Testis (tissue), 2 donors: ENCODE measurements at regions not wholly inside any gene's neighbourhood (a gene's known extent, or its start where the extent isn't known, plus 50 kb on each side); places are given as distances from the start of the nearest gene placed in this dataset.
"Not testable (repeated sequence)": the region's sequence is repeated elsewhere in the genome, so short reads cannot be mapped to it uniquely, and the experiment has no call there.

Source experiments
- DNase-seq: peaks from one replicate; pipeline ENCODE4 v3.0.0-alpha.2; 2019
- H3K27ac ChIP-seq, 2 donors: fragments of 200-600 bp; sonication (generic); one replicate each; pipeline ENCODE4 v1.5.1; 2019
- H3K27me3 ChIP-seq: fragments of 200-600 bp; sonication (generic); one replicate; pipeline ENCODE4 v1.5.1; 2019
- H3K36me3 ChIP-seq: fragments of 200-600 bp; sonication (generic); one replicate; pipeline ENCODE4 v1.5.1; 2017; ENCODE audit warnings: low read depth; ENCODE audit errors: missing control alignments
- H3K4me1 ChIP-seq: fragments of 200-600 bp; sonication (generic); one replicate; pipeline ENCODE4 v1.5.1; 2019
- H3K4me3 ChIP-seq, 2 donors: fragments of 200-600 bp; sonication (generic); one replicate each; pipeline ENCODE4 v1.5.1; 2017 to 2019
- H3K9me3 ChIP-seq: fragments of 200-600 bp; sonication (generic); one replicate; pipeline ENCODE4 v1.5.1; 2017
- POLR2A ChIP-seq: fragments of 450-650 bp; IDR thresholded peaks from one replicate; pipeline ENCODE4 v1.6.1; 2017; ENCODE audit warnings: antibody characterized with exemption, mild to moderate bottlenecking, moderate library complexity
- WGBS, 2 donors: methylation state at CpG; one replicate each; pipeline ENCODE4 v1.1.5; 2018; 5-methylcytosine and 5-hydroxymethylcytosine counted together
- intact Hi-C: fragments of 100-400 bp; cut with DNase I; formaldehyde crosslinking; loops from one replicate; pipeline ENCODE4 v1.15.1; 2023; ENCODE audit warnings: low total_unique reads
- TF ChIP-seq, protein P1 (sequence below), 3 experiments: fragments of 450-650 bp in 2 of 3; fragments of 200-600 bp in 1 of 3; sonication (generic) in 1 of 3; IDR thresholded peaks; one replicate each; pipeline ENCODE4 v1.5.1; 2016 to 2019; ENCODE audit warnings: antibody characterized with exemption in 3 of 3, mild to moderate bottlenecking in 2 of 3, moderate library complexity in 1 of 3

DNA sequence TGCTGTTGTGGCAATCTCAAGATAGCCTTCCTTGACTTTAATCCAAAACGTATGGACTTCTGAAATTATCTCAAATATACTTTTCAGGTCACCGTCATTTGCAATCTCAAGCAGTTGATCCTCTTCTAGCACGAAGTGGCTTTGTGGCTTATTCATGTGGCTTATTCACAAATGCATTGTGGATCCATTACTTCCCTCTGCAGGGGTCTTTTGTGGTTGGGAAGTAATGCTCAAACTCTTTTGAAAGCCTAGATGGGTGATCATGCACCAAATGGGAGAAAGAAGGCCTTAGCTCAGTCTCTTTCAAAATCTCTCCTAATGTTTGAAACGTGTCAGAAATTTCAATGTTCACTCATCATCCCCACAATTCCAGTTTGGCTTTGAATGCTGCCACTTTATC, 597.2 kb upstream of the CDH10 start:
- TF ChIP-seq, protein P1, sequence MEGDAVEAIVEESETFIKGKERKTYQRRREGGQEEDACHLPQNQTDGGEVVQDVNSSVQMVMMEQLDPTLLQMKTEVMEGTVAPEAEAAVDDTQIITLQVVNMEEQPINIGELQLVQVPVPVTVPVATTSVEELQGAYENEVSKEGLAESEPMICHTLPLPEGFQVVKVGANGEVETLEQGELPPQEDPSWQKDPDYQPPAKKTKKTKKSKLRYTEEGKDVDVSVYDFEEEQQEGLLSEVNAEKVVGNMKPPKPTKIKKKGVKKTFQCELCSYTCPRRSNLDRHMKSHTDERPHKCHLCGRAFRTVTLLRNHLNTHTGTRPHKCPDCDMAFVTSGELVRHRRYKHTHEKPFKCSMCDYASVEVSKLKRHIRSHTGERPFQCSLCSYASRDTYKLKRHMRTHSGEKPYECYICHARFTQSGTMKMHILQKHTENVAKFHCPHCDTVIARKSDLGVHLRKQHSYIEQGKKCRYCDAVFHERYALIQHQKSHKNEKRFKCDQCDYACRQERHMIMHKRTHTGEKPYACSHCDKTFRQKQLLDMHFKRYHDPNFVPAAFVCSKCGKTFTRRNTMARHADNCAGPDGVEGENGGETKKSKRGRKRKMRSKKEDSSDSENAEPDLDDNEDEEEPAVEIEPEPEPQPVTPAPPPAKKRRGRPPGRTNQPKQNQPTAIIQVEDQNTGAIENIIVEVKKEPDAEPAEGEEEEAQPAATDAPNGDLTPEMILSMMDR (IDR thresholded peaks at IDR 0.05): no peak
- TF ChIP-seq POLR2A: no peak
- Histone ChIP-seq H3K36me3 (no peaks in the 10 kb centered on the region), H3K27me3 (no peaks in the 10 kb centered on the region), H3K9me3 (no peaks in the 10 kb centered on the region), H3K27ac (no peak overlapping the region), H3K4me3 (no peak overlapping the region), H3K4me1 (no peaks in the 10 kb centered on the region)
- 69 to 75% methylated on average over 4 of the region's 4 CpGs for WGBS, 2 donors
- intact Hi-C loops: no loop called here
- no peak for DNase-seq

DNA sequence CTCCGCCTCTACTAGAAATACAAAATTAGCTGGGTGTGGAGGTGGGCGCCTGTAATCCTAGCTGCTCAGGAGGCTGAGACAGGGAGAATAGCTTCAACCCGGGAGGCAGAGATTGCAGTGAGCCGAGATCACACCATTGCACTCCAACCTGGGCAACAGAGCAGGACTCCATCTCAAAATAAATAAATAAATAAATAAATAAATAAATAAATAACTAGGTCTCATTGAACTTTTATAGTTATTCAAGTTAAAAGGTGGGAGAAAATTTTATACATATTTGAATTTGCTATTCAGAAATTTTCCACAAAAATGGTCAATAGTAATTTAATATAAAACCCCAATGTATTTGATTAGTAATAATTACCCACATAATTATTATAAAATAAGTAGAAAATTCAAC, 593.9 kb upstream of the CDH10 start:
- DNase-seq, H3K36me3 ChIP-seq, H3K27me3 ChIP-seq, H3K9me3 ChIP-seq, H3K27ac ChIP-seq, H3K4me3 ChIP-seq, intact Hi-C loops, H3K4me1 ChIP-seq: not testable (repeated sequence)
- 90 to 92% methylated on average over 4 of the region's 4 CpGs for WGBS, 2 donors

DNA sequence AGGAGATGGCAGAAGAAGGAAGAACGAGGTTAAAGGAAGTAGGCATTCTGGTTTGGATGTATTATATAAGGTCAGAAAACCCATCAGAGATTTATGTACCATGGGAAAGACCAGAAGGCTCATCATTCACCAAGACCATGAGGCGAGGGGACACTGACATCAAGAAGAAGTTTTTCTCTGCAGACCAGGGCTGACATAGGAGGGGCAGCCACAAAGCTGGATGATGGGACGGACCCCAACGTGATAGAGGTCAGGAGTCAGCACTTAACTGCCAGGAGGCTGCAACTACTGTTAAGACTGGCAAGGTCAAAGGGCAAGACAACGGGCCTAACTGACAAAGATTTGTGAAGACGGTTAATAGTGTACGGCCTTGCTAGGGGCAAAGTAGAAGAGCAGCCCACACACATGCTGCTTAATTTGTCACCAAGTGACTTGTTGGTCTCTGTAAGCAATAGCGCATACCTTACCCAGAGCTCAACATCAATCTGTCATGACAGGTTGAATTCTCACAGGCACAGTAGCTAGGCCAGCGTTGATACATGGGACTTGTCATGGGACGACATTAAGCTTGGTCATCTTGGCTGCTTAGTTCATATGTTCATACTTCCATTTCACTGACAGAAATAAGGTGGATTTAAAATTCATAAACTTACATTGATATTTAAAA, 579.7 kb upstream of the CDH10 start:
- intact Hi-C loops: no loop called here

DNA sequence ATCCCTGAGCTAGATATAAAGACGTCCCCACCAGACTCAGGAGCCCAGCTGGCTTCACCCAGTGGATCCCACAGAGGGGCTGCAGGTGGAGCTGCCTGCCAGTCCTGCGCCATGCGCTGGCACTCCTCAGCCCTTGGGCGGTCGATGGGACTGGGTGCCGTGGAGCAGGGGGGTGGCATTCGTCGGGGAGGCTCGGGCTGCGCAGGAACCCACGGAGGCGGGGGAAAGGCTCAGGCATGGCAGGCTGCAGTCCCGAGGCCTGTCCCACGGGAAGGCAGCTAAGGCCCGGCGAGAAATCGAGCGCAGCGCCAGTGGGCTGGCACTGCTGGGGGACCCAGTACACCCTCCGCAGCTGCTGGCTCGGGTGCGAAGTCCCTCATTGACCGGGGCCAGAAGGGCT, 555.1 kb upstream of the CDH10 start:
- 79% methylated on average over 23 of the region's 23 CpGs; no CpG with 5 or more reads in 1 of the 2 donors for WGBS, 2 donors
- DNase-seq, H3K9me3 ChIP-seq, H3K36me3 ChIP-seq, H3K4me1 ChIP-seq, H3K27ac ChIP-seq, intact Hi-C loops, H3K27me3 ChIP-seq: not testable (repeated sequence)
- H3K4me3 ChIP-seq: peak overlapping the region; percentile 4 to 13

More for the DNA sequence above, 579.7 kb upstream of the CDH10 start:
- DNase-seq: no peak
- H3K27ac ChIP-seq: no peak overlapping the region
- no peaks in the 10 kb centered on the region for H3K9me3 ChIP-seq
- H3K27me3 ChIP-seq: no peaks in the 10 kb centered on the region
- no peak for TF ChIP-seq POLR2A
- TF ChIP-seq, protein P1 (IDR thresholded peaks at IDR 0.05): no peak
- H3K4me1 ChIP-seq: no peaks in the 10 kb centered on the region
- no peak overlapping the region for H3K4me3 ChIP-seq
- WGBS, 2 donors: 63 to 67% methylated on average over 10 of the region's 10 CpGs
- H3K36me3 ChIP-seq: no peaks in the 10 kb centered on the region

DNA sequence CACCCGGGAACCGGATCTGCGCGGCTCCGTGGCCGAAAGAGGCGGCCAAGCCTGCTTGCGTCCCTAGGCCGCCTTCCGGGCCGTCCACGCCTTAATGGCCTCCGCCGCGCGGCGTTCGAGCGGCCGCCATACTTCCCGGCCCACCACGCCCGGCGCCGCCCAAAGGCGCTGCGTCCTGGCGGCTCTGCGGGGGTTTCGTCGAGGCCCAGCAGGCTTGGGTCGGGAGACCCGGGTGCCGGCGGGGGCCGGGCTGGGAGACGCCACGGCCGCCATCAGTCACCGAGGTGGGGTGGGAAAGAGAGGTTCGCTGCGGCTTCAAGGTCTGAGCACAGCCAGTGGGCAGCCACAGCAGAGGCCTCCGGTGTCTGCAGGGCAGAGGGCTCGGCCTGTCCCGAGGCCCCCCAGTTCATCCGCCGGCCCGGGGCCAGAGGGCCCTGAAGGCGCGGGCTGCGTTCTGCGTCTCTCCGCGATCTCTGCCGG, 545.8 kb upstream of the CDH10 start:
- intact Hi-C loops: no loop called here
- H3K9me3 ChIP-seq: no peaks in the 10 kb centered on the region
- DNase-seq: peak; percentile 43
- H3K4me1 ChIP-seq: no peaks in the 10 kb centered on the region
- WGBS, 2 donors: 73 to 86% methylated on average over 20 to 55 of the region's 55 CpGs
- H3K36me3 ChIP-seq: no peaks in the 10 kb centered on the region
- no peaks in the 10 kb centered on the region for H3K27me3 ChIP-seq
- no peak for TF ChIP-seq POLR2A
- TF ChIP-seq, protein P1 (IDR thresholded peaks at IDR 0.05): no peak
- peak overlapping the region; percentile 68 to 75 for H3K27ac ChIP-seq
- H3K4me3 ChIP-seq: peak overlapping the region; percentile 50 to 66

DNA sequence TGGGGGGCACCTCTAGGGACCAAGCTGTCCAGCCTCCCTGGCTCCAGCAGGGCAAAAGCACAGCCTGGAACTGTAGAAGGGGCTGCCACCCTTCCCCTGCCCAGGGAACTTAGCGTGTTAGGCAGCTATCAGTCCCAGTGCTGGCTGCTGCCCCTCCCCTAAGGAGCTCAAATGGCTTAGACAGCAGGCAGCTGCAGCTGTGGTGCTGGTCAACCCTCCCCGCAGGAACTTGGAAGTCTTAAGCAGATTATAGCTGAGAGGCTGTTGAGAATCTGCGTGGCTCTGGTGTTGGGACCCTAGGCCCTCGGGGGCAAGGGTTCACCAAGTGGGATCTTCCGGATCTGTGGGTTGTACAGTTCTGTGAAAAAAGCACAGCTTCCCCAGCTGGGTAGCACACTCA, 536.5 kb upstream of the CDH10 start:
- DNase-seq: no peak
- H3K27ac ChIP-seq: no peak overlapping the region
- no peaks in the 10 kb centered on the region for H3K27me3 ChIP-seq
- H3K9me3 ChIP-seq: no peaks in the 10 kb centered on the region
- no peaks in the 10 kb centered on the region for H3K4me1 ChIP-seq
- WGBS, 2 donors: 85 to 100% methylated on average over 1 to 5 of the region's 5 CpGs
- intact Hi-C loops: no loop called here
- no peaks in the 10 kb centered on the region for H3K36me3 ChIP-seq
- no peak overlapping the region for H3K4me3 ChIP-seq
- TF ChIP-seq POLR2A: no peak
- TF ChIP-seq, protein P1 (IDR thresholded peaks at IDR 0.05): no peak

DNA sequence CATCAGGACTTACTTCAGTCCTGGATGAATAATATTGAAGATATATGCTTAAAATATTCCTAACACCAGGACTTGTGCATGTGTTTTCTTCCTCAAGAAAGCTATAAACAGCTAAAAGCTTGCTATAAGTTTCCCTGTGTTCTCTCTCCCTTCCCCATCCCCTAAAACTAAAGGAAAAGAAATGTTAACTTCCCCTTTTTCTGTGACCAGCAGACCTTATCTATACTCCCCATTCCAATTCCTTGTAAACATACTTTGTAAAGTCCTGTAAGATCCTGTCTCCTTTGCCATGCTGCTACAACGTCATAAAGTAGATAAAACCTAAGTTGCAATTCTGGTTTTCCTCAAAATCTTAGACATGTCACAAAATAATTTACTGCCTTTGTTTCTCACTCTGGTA, 517.8 kb upstream of the CDH10 start:
- H3K4me1 ChIP-seq, intact Hi-C loops, H3K4me3 ChIP-seq, DNase-seq, H3K36me3 ChIP-seq, H3K27me3 ChIP-seq, H3K27ac ChIP-seq, H3K9me3 ChIP-seq: not testable (repeated sequence)
- WGBS, 2 donors: 0% methylated on average over 1 of the region's 1 CpG
